GM18498 (cell line): ENCODE measurements at regions not wholly inside any gene's neighbourhood (a gene's known extent, or its start where the extent isn't known, plus 50 kb on each side); places are given as distances from the start of the nearest gene placed in this dataset.
"Not testable (repeated sequence)": the region's sequence is repeated elsewhere in the genome, so short reads cannot be mapped to it uniquely, and the experiment has no call there.

Source experiments
- ATAC-seq: cut with Tn5 transposase; IDR thresholded peaks from one replicate; pipeline ENCODE4 v1.9.1; 2021; ENCODE audit warnings: mild to moderate bottlenecking, moderate library complexity; ENCODE audit not compliant: unreplicated experiment

GRCh38 chr21:35394634-35395369 lies 345.7 kb upstream of the RUNX1 start:
- ATAC-seq = no peak

- ATAC-seq = no peak
Observed at GRCh38 chr21:35394049-35394448, 344.9 kb upstream of the RUNX1 start.

GRCh38 chr21:35390013-35390776 lies 341.1 kb upstream of the RUNX1 start:
- ATAC-seq = no peak

- ATAC-seq = no peak
Observed at GRCh38 chr21:35386491-35387079, 337.5 kb upstream of the RUNX1 start.

- no peak for ATAC-seq
Observed at GRCh38 chr21:35384375-35384774, 335.3 kb upstream of the RUNX1 start.

- no peak for ATAC-seq
Observed at GRCh38 chr21:35382696-35383095, 333.6 kb upstream of the RUNX1 start.

- no peak for ATAC-seq
Observed at GRCh38 chr21:35381743-35382310, 332.7 kb upstream of the RUNX1 start.

- ATAC-seq = not testable (repeated sequence)
Observed at GRCh38 chr21:35380304-35380703, 331.2 kb upstream of the RUNX1 start.

- no peak for ATAC-seq
Observed at GRCh38 chr21:35378881-35379280, 329.8 kb upstream of the RUNX1 start.

GRCh38 chr21:35377505-35378090 lies 328.5 kb upstream of the RUNX1 start:
- no peak for ATAC-seq

- no peak for ATAC-seq
Observed at GRCh38 chr21:35376406-35377135, 327.5 kb upstream of the RUNX1 start.

GRCh38 chr21:35375115-35375514 lies 326.0 kb upstream of the RUNX1 start:
- no peak for ATAC-seq

GRCh38 chr21:35373998-35374397 lies 324.9 kb upstream of the RUNX1 start:
- ATAC-seq = no peak

- ATAC-seq = no peak
Observed at GRCh38 chr21:35372201-35372600, 323.1 kb upstream of the RUNX1 start.

- ATAC-seq = no peak
Observed at GRCh38 chr21:35370671-35371070, 321.6 kb upstream of the RUNX1 start.

- no peak for ATAC-seq
Observed at GRCh38 chr21:35370071-35370470, 321.0 kb upstream of the RUNX1 start.

GRCh38 chr21:35368326-35368725 lies 319.2 kb upstream of the RUNX1 start:
- ATAC-seq = no peak

- ATAC-seq = no peak
Observed at GRCh38 chr21:35367553-35367952, 318.5 kb upstream of the RUNX1 start.

GRCh38 chr21:35366394-35367080 lies 317.4 kb upstream of the RUNX1 start:
- no peak for ATAC-seq

GRCh38 chr21:35363458-35363857 lies 314.4 kb upstream of the RUNX1 start:
- ATAC-seq = no peak
